C4-2B (cell line): ENCODE measurements at regions not wholly inside any gene's neighbourhood (a gene's known extent, or its start where the extent isn't known, plus 50 kb on each side); places are given as distances from the start of the nearest gene placed in this dataset.
"Not testable (repeated sequence)": the region's sequence is repeated elsewhere in the genome, so short reads cannot be mapped to it uniquely, and the experiment has no call there.

Experiments used
- H3K27ac ChIP-seq: fragments of 450-650 bp; 2 replicates; pipeline ENCODE4 v1.5.1; 2017
- CTCF ChIP-seq: fragments of 450-650 bp; conservative IDR thresholded peaks from 2 replicates; pipeline ENCODE4 v1.5.1; 2017; ENCODE audit warnings: mild to moderate bottlenecking
- ZFX ChIP-seq: fragments of 450-650 bp; IDR thresholded peaks from 2 replicates; pipeline ENCODE4 v1.6.1; 2017

GRCh38 chrX:110491846-110492620 lies 133.4 kb downstream of the RTL9 start:
- TF ChIP-seq ZFX, result no peak
- no peak for TF ChIP-seq CTCF

GRCh38 chrX:110504947-110505346 lies 146.3 kb downstream of the RTL9 start:
- no peak overlapping the region for H3K27ac ChIP-seq
- TF ChIP-seq CTCF, result no peak
- no peak for TF ChIP-seq ZFX

More at GRCh38 chrX:110491846-110492620, 133.4 kb downstream of the RTL9 start:
- no peak overlapping the region for H3K27ac ChIP-seq

- H3K27ac ChIP-seq, result no peak overlapping the region
- TF ChIP-seq ZFX (no peak), CTCF (no peak)
Observed at GRCh38 chrX:110509755-110510532, 151.3 kb downstream of the RTL9 start.

GRCh38 chrX:110511238-110511637 lies 152.6 kb downstream of the RTL9 start:
- TF ChIP-seq ZFX, result no peak
- H3K27ac ChIP-seq, result no peak overlapping the region

GRCh38 chrX:110512341-110512740 lies 153.7 kb downstream of the RTL9 start:
- H3K27ac ChIP-seq, result no peak overlapping the region

GRCh38 chrX:110514509-110514908 lies 155.9 kb downstream of the RTL9 start:
- no peak overlapping the region for H3K27ac ChIP-seq
- TF ChIP-seq ZFX (no peak), CTCF (no peak)

More at GRCh38 chrX:110512341-110512740, 153.7 kb downstream of the RTL9 start:
- no peak for TF ChIP-seq ZFX

- TF ChIP-seq ZFX (no peak), CTCF (no peak)
- H3K27ac ChIP-seq, result no peak overlapping the region
Observed at GRCh38 chrX:110519501-110519900, 160.9 kb downstream of the RTL9 start.

GRCh38 chrX:110519906-110520452 lies 161.3 kb downstream of the RTL9 start:
- TF ChIP-seq CTCF, result no peak
- no peak for TF ChIP-seq ZFX
- H3K27ac ChIP-seq, result no peak overlapping the region

- not testable (repeated sequence) for H3K27ac ChIP-seq
Observed at GRCh38 chrX:110520652-110521051, 162.0 kb downstream of the RTL9 start.
